Stimulated activated CD4-positive, alpha-beta T cell treated with anti-CD3 and anti-CD28 coated beads, Interleukin-12 subunit alpha, Interleukin-12 subunit beta, amount 100 ng/mL, for 24 hours (primary cell): ENCODE measurements at regions not wholly inside any gene's neighbourhood (a gene's known extent, or its start where the extent isn't known, plus 50 kb on each side); places are given as distances from the start of the nearest gene placed in this dataset.

ENCODE experiments used
- DNase-seq, 2 experiments: peaks; one replicate each; pipeline ENCODE4 v3.0.0-alpha.2; 2020; ENCODE audit warnings: low read depth in 2 of 2

GRCh38 chr7:25553580-25554291 lies 325.4 kb upstream of the NPVF start:
- no peak for DNase-seq

GRCh38 chr7:25557379-25557917 lies 329.2 kb upstream of the NPVF start:
- no peak for DNase-seq

- no peak for DNase-seq
Observed at GRCh38 chr7:25557930-25558329, 329.6 kb upstream of the NPVF start.

GRCh38 chr7:25558605-25559004 lies 330.3 kb upstream of the NPVF start:
- DNase-seq: no peak

GRCh38 chr7:25559581-25560367 lies 331.5 kb upstream of the NPVF start:
- DNase-seq: no peak

- no peak for DNase-seq
Observed at GRCh38 chr7:25562673-25563182, 334.4 kb upstream of the NPVF start.

- no peak for DNase-seq
Observed at GRCh38 chr7:25565002-25565401, 336.7 kb upstream of the NPVF start.

GRCh38 chr7:25565949-25566348 lies 337.7 kb upstream of the NPVF start:
- DNase-seq: peak; percentile 31 to 56

- DNase-seq: no peak
Observed at GRCh38 chr7:25567430-25567829, 339.1 kb upstream of the NPVF start.

- no peak for DNase-seq
Observed at GRCh38 chr7:25569765-25570164, 341.5 kb upstream of the NPVF start.

GRCh38 chr7:25572423-25572822 lies 344.1 kb upstream of the NPVF start:
- DNase-seq: no peak

- no peak for DNase-seq
Observed at GRCh38 chr7:25574828-25575227, 346.5 kb upstream of the NPVF start.

- no peak for DNase-seq
Observed at GRCh38 chr7:25575634-25576033, 347.3 kb upstream of the NPVF start.

GRCh38 chr7:25578991-25579777 lies 350.9 kb upstream of the NPVF start:
- DNase-seq: no peak

GRCh38 chr7:25579778-25580075 lies 351.4 kb upstream of the NPVF start:
- DNase-seq: no peak

- no peak for DNase-seq
Observed at GRCh38 chr7:25580141-25580540, 351.9 kb upstream of the NPVF start.

GRCh38 chr7:25583621-25584020 lies 355.3 kb upstream of the NPVF start:
- DNase-seq: no peak

GRCh38 chr7:25584112-25584938 lies 356.0 kb upstream of the NPVF start:
- DNase-seq: no peak

GRCh38 chr7:25586513-25586912 lies 358.2 kb upstream of the NPVF start:
- no peak for DNase-seq

GRCh38 chr7:25594122-25594521 lies 365.8 kb upstream of the NPVF start:
- DNase-seq: no peak

GRCh38 chr7:25594728-25595127 lies 366.4 kb upstream of the NPVF start:
- DNase-seq: no peak
